ENCODE measurements at regions not wholly inside any gene's neighbourhood (a gene's known extent, or its start where the extent isn't known, plus 50 kb on each side); places are given as distances from the start of the nearest gene placed in this dataset.

- TF ChIP-seq, protein P1, sequence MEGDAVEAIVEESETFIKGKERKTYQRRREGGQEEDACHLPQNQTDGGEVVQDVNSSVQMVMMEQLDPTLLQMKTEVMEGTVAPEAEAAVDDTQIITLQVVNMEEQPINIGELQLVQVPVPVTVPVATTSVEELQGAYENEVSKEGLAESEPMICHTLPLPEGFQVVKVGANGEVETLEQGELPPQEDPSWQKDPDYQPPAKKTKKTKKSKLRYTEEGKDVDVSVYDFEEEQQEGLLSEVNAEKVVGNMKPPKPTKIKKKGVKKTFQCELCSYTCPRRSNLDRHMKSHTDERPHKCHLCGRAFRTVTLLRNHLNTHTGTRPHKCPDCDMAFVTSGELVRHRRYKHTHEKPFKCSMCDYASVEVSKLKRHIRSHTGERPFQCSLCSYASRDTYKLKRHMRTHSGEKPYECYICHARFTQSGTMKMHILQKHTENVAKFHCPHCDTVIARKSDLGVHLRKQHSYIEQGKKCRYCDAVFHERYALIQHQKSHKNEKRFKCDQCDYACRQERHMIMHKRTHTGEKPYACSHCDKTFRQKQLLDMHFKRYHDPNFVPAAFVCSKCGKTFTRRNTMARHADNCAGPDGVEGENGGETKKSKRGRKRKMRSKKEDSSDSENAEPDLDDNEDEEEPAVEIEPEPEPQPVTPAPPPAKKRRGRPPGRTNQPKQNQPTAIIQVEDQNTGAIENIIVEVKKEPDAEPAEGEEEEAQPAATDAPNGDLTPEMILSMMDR (IDR thresholded peaks at IDR 0.05; ENCODE audit: low read depth, low read length, missing input control) = no peak
- TF ChIP-seq, protein P2, sequence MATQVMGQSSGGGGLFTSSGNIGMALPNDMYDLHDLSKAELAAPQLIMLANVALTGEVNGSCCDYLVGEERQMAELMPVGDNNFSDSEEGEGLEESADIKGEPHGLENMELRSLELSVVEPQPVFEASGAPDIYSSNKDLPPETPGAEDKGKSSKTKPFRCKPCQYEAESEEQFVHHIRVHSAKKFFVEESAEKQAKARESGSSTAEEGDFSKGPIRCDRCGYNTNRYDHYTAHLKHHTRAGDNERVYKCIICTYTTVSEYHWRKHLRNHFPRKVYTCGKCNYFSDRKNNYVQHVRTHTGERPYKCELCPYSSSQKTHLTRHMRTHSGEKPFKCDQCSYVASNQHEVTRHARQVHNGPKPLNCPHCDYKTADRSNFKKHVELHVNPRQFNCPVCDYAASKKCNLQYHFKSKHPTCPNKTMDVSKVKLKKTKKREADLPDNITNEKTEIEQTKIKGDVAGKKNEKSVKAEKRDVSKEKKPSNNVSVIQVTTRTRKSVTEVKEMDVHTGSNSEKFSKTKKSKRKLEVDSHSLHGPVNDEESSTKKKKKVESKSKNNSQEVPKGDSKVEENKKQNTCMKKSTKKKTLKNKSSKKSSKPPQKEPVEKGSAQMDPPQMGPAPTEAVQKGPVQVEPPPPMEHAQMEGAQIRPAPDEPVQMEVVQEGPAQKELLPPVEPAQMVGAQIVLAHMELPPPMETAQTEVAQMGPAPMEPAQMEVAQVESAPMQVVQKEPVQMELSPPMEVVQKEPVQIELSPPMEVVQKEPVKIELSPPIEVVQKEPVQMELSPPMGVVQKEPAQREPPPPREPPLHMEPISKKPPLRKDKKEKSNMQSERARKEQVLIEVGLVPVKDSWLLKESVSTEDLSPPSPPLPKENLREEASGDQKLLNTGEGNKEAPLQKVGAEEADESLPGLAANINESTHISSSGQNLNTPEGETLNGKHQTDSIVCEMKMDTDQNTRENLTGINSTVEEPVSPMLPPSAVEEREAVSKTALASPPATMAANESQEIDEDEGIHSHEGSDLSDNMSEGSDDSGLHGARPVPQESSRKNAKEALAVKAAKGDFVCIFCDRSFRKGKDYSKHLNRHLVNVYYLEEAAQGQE (IDR thresholded peaks at IDR 0.05) = no peak
- no peak for TF ChIP-seq TAF1 (conservative IDR thresholded peaks at IDR 0.05)
Measured at GRCh38 chr11:116030697-116031331, 526.6 kb upstream of the CADM1 start.
